Neural cell (in vitro differentiated cells): ENCODE measurements at regions not wholly inside any gene's neighbourhood (a gene's known extent, or its start where the extent isn't known, plus 50 kb on each side); places are given as distances from the start of the nearest gene placed in this dataset.

Experiments used
- H2AFZ ChIP-seq: fragments of 200-600, 300-800 bp; sonication (generic), shearing (Covaris generic); 2 replicates; pipeline ENCODE4 v1.6.0; 2014; ENCODE audit warnings: low read depth, mild to moderate bottlenecking, antibody characterized with exemption, low read length, moderate library complexity
- H3F3A ChIP-seq: fragments of 200-600 bp; shearing (Covaris generic); 2 replicates; pipeline ENCODE4 v1.6.1; 2016; ENCODE audit warnings: mild to moderate bottlenecking, moderate library complexity, mixed read lengths, antibody characterized with exemption, low read length; ENCODE audit not compliant: insufficient read depth, poor library complexity, severe bottlenecking
- H3K27ac ChIP-seq: fragments of 200-600, 300-800 bp; sonication (generic), shearing (Covaris generic); 2 replicates; pipeline ENCODE4 v1.5.1; 2014; ENCODE audit warnings: mild to moderate bottlenecking, low read length, moderate library complexity
- H3K27me3 ChIP-seq: fragments of 300-800, 200-600 bp; sonication (generic), shearing (Covaris generic); 2 replicates; pipeline ENCODE4 v1.6.0; 2014; ENCODE audit warnings: mild to moderate bottlenecking, low read depth, low read length, moderate library complexity; ENCODE audit not compliant: insufficient read depth
- H3K36me3 ChIP-seq: fragments of 300-800, 200-600 bp; sonication (generic), shearing (Covaris generic); 2 replicates; pipeline ENCODE4 v1.5.1; 2014; ENCODE audit warnings: mild to moderate bottlenecking, antibody characterized with exemption, low read length, moderate library complexity; ENCODE audit not compliant: insufficient read depth
- H3K4me2 ChIP-seq: fragments of 300-800, 200-600 bp; sonication (generic), shearing (Covaris generic); 2 replicates; pipeline ENCODE4 v1.6.0; 2014; ENCODE audit warnings: mild to moderate bottlenecking, low read length
- H3K4me3 ChIP-seq: fragments of 300-800, 200-600 bp; sonication (generic), shearing (Covaris generic); 2 replicates; pipeline ENCODE4 v1.5.1; 2014; ENCODE audit warnings: mild to moderate bottlenecking, low read length, moderate library complexity
- H3K79me2 ChIP-seq: fragments of 200-600 bp; shearing (Covaris generic); replicated peaks from 2 replicates; pipeline ENCODE4 v1.6.0; 2014; ENCODE audit warnings: mild to moderate bottlenecking, low read length, moderate library complexity; ENCODE audit not compliant: insufficient read depth
- H3K9ac ChIP-seq: fragments of 300-800, 200-600 bp; sonication (generic), shearing (Covaris generic); 2 replicates; pipeline ENCODE4 v1.6.1; 2016; ENCODE audit warnings: mild to moderate bottlenecking, low read length, mixed read lengths
- H3K9me2 ChIP-seq: fragments of 200-600 bp; shearing (Covaris generic); 2 replicates; pipeline ENCODE4 v1.6.1; 2016; ENCODE audit warnings: mild to moderate bottlenecking, low read length, mixed read lengths; ENCODE audit not compliant: insufficient read depth
- H3K9me3 ChIP-seq: fragments of 200-600, 300-800 bp; sonication (generic), shearing (Covaris generic); 2 replicates; pipeline ENCODE4 v1.6.1; 2016; ENCODE audit warnings: mild to moderate bottlenecking, mixed run types, low read length, moderate library complexity, mixed read lengths
- H4K20me1 ChIP-seq: fragments of 200-600 bp; shearing (Covaris generic); 2 replicates; pipeline ENCODE4 v1.6.1; 2016; ENCODE audit warnings: mild to moderate bottlenecking, mixed run types; ENCODE audit not compliant: insufficient read depth
- CTCF ChIP-seq: fragments of 450-650 bp; IDR thresholded peaks from 2 replicates; pipeline ENCODE4 v1.5.1; 2014; ENCODE audit warnings: antibody characterized with exemption, mild to moderate bottlenecking, moderate library complexity; ENCODE audit not compliant: poor library complexity, severe bottlenecking
- EP300 ChIP-seq: fragments of 450-650 bp; conservative IDR thresholded peaks from 2 replicates; pipeline ENCODE4 v1.6.1; 2014; ENCODE audit warnings: antibody characterized with exemption, mild to moderate bottlenecking, moderate library complexity; ENCODE audit not compliant: poor library complexity, severe bottlenecking
- EZH2 ChIP-seq: fragments of 200-600, 300-800 bp; shearing (Covaris generic), sonication (generic); IDR thresholded peaks from 2 replicates; pipeline ENCODE4 v1.6.1; 2014; ENCODE audit warnings: antibody characterized with exemption, low read length, borderline replicate concordance, mild to moderate bottlenecking; ENCODE audit not compliant: insufficient read depth, poor library complexity, severe bottlenecking
- MXI1 ChIP-seq: fragments of 450-650 bp; conservative IDR thresholded peaks from 2 replicates; pipeline ENCODE4 v1.6.1; 2014; ENCODE audit warnings: antibody characterized with exemption, mild to moderate bottlenecking; ENCODE audit not compliant: poor library complexity, severe bottlenecking
- POLR2AphosphoS5 ChIP-seq: IDR thresholded peaks from 2 replicates; pipeline ENCODE4 v1.6.1; 2012
- RAD21 ChIP-seq: fragments of 450-650 bp; conservative IDR thresholded peaks from 2 replicates; pipeline ENCODE4 v1.6.1; 2014; ENCODE audit warnings: antibody characterized with exemption, mild to moderate bottlenecking, moderate library complexity
- REST ChIP-seq: IDR thresholded peaks from 2 replicates; pipeline ENCODE4 v1.6.1; 2012; ENCODE audit warnings: borderline replicate concordance
- SMC3 ChIP-seq: fragments of 450-650 bp; conservative IDR thresholded peaks from 2 replicates; pipeline ENCODE4 v1.6.1; 2014; ENCODE audit warnings: antibody characterized with exemption, mild to moderate bottlenecking, moderate library complexity; ENCODE audit not compliant: poor library complexity
- TAF1 ChIP-seq: IDR thresholded peaks from 2 replicates; pipeline ENCODE4 v1.6.1; 2012; ENCODE audit warnings: low read depth

GRCh38 chr1:218498056-218498938 lies 153.2 kb downstream of the TGFB2 start:
- H3K9ac ChIP-seq: no peak overlapping the region
- H3K27me3 ChIP-seq: no peaks in the 10 kb centered on the region
- TF ChIP-seq SMC3 (no peak), RAD21 (no peak), TAF1 (no peak), POLR2AphosphoS5 (no peak), REST (no peak), CTCF (no peak), EZH2 (no peak), MXI1 (no peak), EP300 (no peak)
- H3K79me2 ChIP-seq: no peaks in the 10 kb centered on the region
- no peak overlapping the region for H3K4me3 ChIP-seq
- no peak overlapping the region for H3K4me2 ChIP-seq
- no peaks in the 10 kb centered on the region for H3K36me3 ChIP-seq
- H4K20me1 ChIP-seq: no peaks in the 10 kb centered on the region
- no peaks in the 10 kb centered on the region for H3K9me3 ChIP-seq
- H3K27ac ChIP-seq: no peak overlapping the region
- no peaks in the 10 kb centered on the region for H3F3A ChIP-seq
- no peaks in the 10 kb centered on the region for H3K9me2 ChIP-seq
- H2AFZ ChIP-seq: no peak overlapping the region

- H3K9me2 ChIP-seq: no peaks in the 10 kb centered on the region
- no peaks in the 10 kb centered on the region for H3K36me3 ChIP-seq
- H2AFZ ChIP-seq: no peak overlapping the region
- H3K4me3 ChIP-seq: no peak overlapping the region
- H3K27me3 ChIP-seq: no peaks in the 10 kb centered on the region
- H4K20me1 ChIP-seq: no peaks in the 10 kb centered on the region
- H3K27ac ChIP-seq: no peak overlapping the region
- H3K79me2 ChIP-seq: no peaks in the 10 kb centered on the region
- TF ChIP-seq RAD21 (no peak), EP300 (no peak), CTCF (no peak), POLR2AphosphoS5 (no peak), MXI1 (no peak), EZH2 (no peak), REST (no peak), SMC3 (no peak), TAF1 (no peak)
- H3K9me3 ChIP-seq: no peaks in the 10 kb centered on the region
- no peak overlapping the region for H3K4me2 ChIP-seq
- H3F3A ChIP-seq: no peaks in the 10 kb centered on the region
- no peak overlapping the region for H3K9ac ChIP-seq
These were observed 154.0 kb downstream of the TGFB2 start for GRCh38 chr1:218499011-218499691.
